H9 (cell line): ENCODE measurements at regions not wholly inside any gene's neighbourhood (a gene's known extent, or its start where the extent isn't known, plus 50 kb on each side); places are given as distances from the start of the nearest gene placed in this dataset.

Experiments
- DNase-seq: peaks from one replicate; pipeline ENCODE4 v3.0.0-alpha.2; 2017
- H2AFZ ChIP-seq: one replicate; pipeline ENCODE4 v1.6.1; 2013; ENCODE audit warnings: mild to moderate bottlenecking, low read length, control low read depth, moderate library complexity
- H2AK5ac ChIP-seq: 2 replicates; pipeline ENCODE4 v1.6.1; 2013; ENCODE audit warnings: low read length, control low read depth, mixed read lengths; ENCODE audit not compliant: insufficient read length
- H2BK120ac ChIP-seq: one replicate; pipeline ENCODE4 v1.6.1; 2013; ENCODE audit warnings: low read depth, mild to moderate bottlenecking, low read length, control low read depth, inconsistent platforms; ENCODE audit not compliant: poor library complexity, severe bottlenecking
- H2BK12ac ChIP-seq: 2 replicates; pipeline ENCODE4 v1.6.1; 2013; ENCODE audit warnings: low read length, control low read depth, mixed read lengths, low read depth; ENCODE audit not compliant: insufficient read length
- H2BK15ac ChIP-seq: 2 replicates; pipeline ENCODE4 v1.6.1; 2013; ENCODE audit warnings: low read depth, low read length, control low read depth
- H2BK20ac ChIP-seq: one replicate; pipeline ENCODE4 v1.6.1; 2013; ENCODE audit warnings: low read depth, mild to moderate bottlenecking, low read length, control low read depth, inconsistent platforms; ENCODE audit not compliant: poor library complexity, severe bottlenecking
- H2BK5ac ChIP-seq: 2 replicates; pipeline ENCODE4 v1.6.1; 2013; ENCODE audit warnings: low read length, control low read depth, mixed read lengths; ENCODE audit not compliant: insufficient read length
- H3K14ac ChIP-seq: 2 replicates; pipeline ENCODE4 v1.6.1; 2013; ENCODE audit warnings: low read length, control low read depth; ENCODE audit not compliant: insufficient read depth
- H3K18ac ChIP-seq: 2 replicates; pipeline ENCODE4 v1.6.1; 2013; ENCODE audit warnings: low read depth, mild to moderate bottlenecking, mixed read lengths, low read length, control low read depth; ENCODE audit not compliant: insufficient read length
- H3K23ac ChIP-seq: 2 replicates; pipeline ENCODE4 v1.6.1; 2013; ENCODE audit warnings: low read length, control low read depth, mixed read lengths, low read depth; ENCODE audit not compliant: insufficient read length
- H3K23me2 ChIP-seq: 2 replicates; pipeline ENCODE4 v1.6.1; 2013; ENCODE audit warnings: low read depth, mild to moderate bottlenecking, mixed read lengths, low read length, control low read depth; ENCODE audit not compliant: insufficient read length, poor library complexity, severe bottlenecking
- H3K27ac ChIP-seq: 2 replicates; pipeline ENCODE4 v1.5.1; 2013; ENCODE audit warnings: low read length, control low read depth, mixed read lengths, low read depth; ENCODE audit not compliant: insufficient read length
- H3K27me3 ChIP-seq: 2 replicates; pipeline ENCODE4 v1.6.1; 2013; ENCODE audit warnings: low read length, control low read depth, inconsistent platforms; ENCODE audit not compliant: insufficient read depth
- H3K4ac ChIP-seq: 2 replicates; pipeline ENCODE4 v1.6.1; 2013; ENCODE audit warnings: low read depth, mild to moderate bottlenecking, control low read depth, inconsistent platforms, low read length, moderate library complexity
- H3K4me1 ChIP-seq: 2 replicates; pipeline ENCODE4 v1.6.1; 2013; ENCODE audit warnings: low read length, control low read depth, inconsistent platforms; ENCODE audit not compliant: insufficient read depth
- H3K4me2 ChIP-seq: 2 replicates; pipeline ENCODE4 v1.6.1; 2013; ENCODE audit warnings: low read length, control low read depth, mixed read lengths; ENCODE audit not compliant: insufficient read length, insufficient read depth
- H3K56ac ChIP-seq: 2 replicates; pipeline ENCODE4 v1.6.1; 2013; ENCODE audit warnings: low read depth, mild to moderate bottlenecking, mixed read lengths, low read length, control low read depth; ENCODE audit not compliant: insufficient read length
- H3K79me1 ChIP-seq: 2 replicates; pipeline ENCODE4 v1.6.1; 2013; ENCODE audit warnings: low read depth, mild to moderate bottlenecking, moderate library complexity, low read length, control low read depth, inconsistent platforms; ENCODE audit not compliant: insufficient read depth, poor library complexity, severe bottlenecking
- H3K79me2 ChIP-seq: 2 replicates; pipeline ENCODE4 v1.6.1; 2013; ENCODE audit warnings: low read length, control low read depth, inconsistent platforms; ENCODE audit not compliant: insufficient read depth
- H3K9ac ChIP-seq: 2 replicates; pipeline ENCODE4 v1.6.1; 2013; ENCODE audit warnings: low read length, control low read depth, mixed read lengths; ENCODE audit not compliant: insufficient read length; ENCODE audit errors: extremely low read depth
- H3K9me3 ChIP-seq: one replicate; pipeline ENCODE4 v1.6.1; 2013; ENCODE audit warnings: low read depth, low read length, inconsistent platforms; ENCODE audit not compliant: control insufficient read depth
- H3T11ph ChIP-seq: one replicate; pipeline ENCODE4 v1.6.1; 2013; ENCODE audit warnings: mild to moderate bottlenecking, low read length, control low read depth, inconsistent platforms
- H4K20me1 ChIP-seq: one replicate; pipeline ENCODE4 v1.6.1; 2013; ENCODE audit not compliant: control insufficient read depth, insufficient read length, insufficient read depth
- H4K5ac ChIP-seq: 2 replicates; pipeline ENCODE4 v1.6.1; 2013; ENCODE audit warnings: low read depth, mild to moderate bottlenecking, mixed read lengths, low read length, control low read depth; ENCODE audit not compliant: insufficient read length
- H4K8ac ChIP-seq: replicated peaks from 2 replicates; pipeline ENCODE4 v1.6.1; 2013; ENCODE audit warnings: low read length, control low read depth, mixed read lengths, low read depth; ENCODE audit not compliant: insufficient read length
- H4K91ac ChIP-seq: 2 replicates; pipeline ENCODE4 v1.6.1; 2013; ENCODE audit warnings: low read depth, mild to moderate bottlenecking, moderate library complexity, mixed read lengths, low read length, control low read depth; ENCODE audit not compliant: insufficient read length
- H3K27ac Mint-ChIP-seq, 3 experiments: 2 replicates in 2 of 3; 3 replicates in 1 of 3; pipeline ENCODE4 v1.8.0; 2020 to 2021; ENCODE audit warnings: mixed read lengths in 3 of 3, mild to moderate bottlenecking in 1 of 3, moderate library complexity in 1 of 3
- H3K27me3 Mint-ChIP-seq: 2 replicates; pipeline ENCODE4 v1.8.0; 2021; ENCODE audit warnings: low read depth, mild to moderate bottlenecking, moderate library complexity, mixed read lengths
- H3K36me3 Mint-ChIP-seq, 3 experiments: 2 replicates in 2 of 3; 3 replicates in 1 of 3; pipeline ENCODE4 v1.8.0; 2020 to 2021; ENCODE audit warnings: low read depth in 3 of 3, mixed read lengths in 3 of 3; ENCODE audit not compliant: insufficient read depth in 1 of 3
- H3K4me1 Mint-ChIP-seq, 2 experiments: 2 replicates each; pipeline ENCODE4 v1.8.0; 2020; ENCODE audit warnings: mixed read lengths in 2 of 2
- H3K4me3 Mint-ChIP-seq, 2 experiments: 2 replicates in 1 of 2; 3 replicates in 1 of 2; pipeline ENCODE4 v1.8.0; 2020 to 2021; ENCODE audit warnings: mild to moderate bottlenecking in 2 of 2, mixed read lengths in 2 of 2, moderate library complexity in 1 of 2
- H3K9me3 Mint-ChIP-seq, 2 experiments: 2 replicates in 1 of 2; 3 replicates in 1 of 2; pipeline ENCODE4 v1.8.0; 2020; ENCODE audit warnings: mild to moderate bottlenecking in 2 of 2, mixed read lengths in 2 of 2, moderate library complexity in 1 of 2
- CTCF ChIP-seq: fragments of 200-600 bp; sonication (generic); conservative IDR thresholded peaks from 3 replicates; pipeline ENCODE4 v1.8.0; 2021; ENCODE audit warnings: antibody characterized with exemption, mild to moderate bottlenecking
- WGBS: extraction: QIAGEN DNeasy Blood & Tissue Kit; methylation state at CpG from one replicate; pipeline ENCODE4 v1.1.7; 2013; ENCODE audit warnings: missing lambda C conversion rate, low lambda C conversion rate, mixed read lengths; ENCODE audit not compliant: insufficient read length; ENCODE audit errors: extremely low coverage; 5-methylcytosine and 5-hydroxymethylcytosine counted together

GRCh38 chr3:59186725-59187124 is 136.9 kb upstream of the CFAP20DC start:
- Histone ChIP-seq H2BK12ac (no peak overlapping the region), H3K27ac (no peak overlapping the region), H4K8ac (no peak overlapping the region), H2BK120ac (no peak overlapping the region), H3K9me3 (no peaks in the 10 kb centered on the region), H4K91ac (no peak overlapping the region), H3K4ac (no peak overlapping the region), H3K4me2 (no peak overlapping the region), H2BK20ac (no peak overlapping the region), H3K14ac (no peak overlapping the region), H3K23ac (no peak overlapping the region), H3K9ac (no peak overlapping the region), H3K23me2 (no peaks in the 10 kb centered on the region), H4K5ac (no peak overlapping the region), H3K56ac (no peak overlapping the region), H3K4me1 (no peaks in the 10 kb centered on the region), H3K79me2 (no peaks in the 10 kb centered on the region), H3K79me1 (no peaks in the 10 kb centered on the region), H3T11ph (no peak overlapping the region), H2AK5ac (no peak overlapping the region), H4K20me1 (no peaks in the 10 kb centered on the region), H3K18ac (no peak overlapping the region), H2BK15ac (no peak overlapping the region), H2AFZ (no peak overlapping the region), H2BK5ac (no peak overlapping the region), H3K27me3 (no peaks in the 10 kb centered on the region)
- Mint-ChIP-seq H3K27ac (no peak overlapping the region), H3K9me3 (peaks cover 0 to 3% of the 10 kb centered on the region in 2 experiments; a peak in 1 of 5 replicates), H3K36me3 (peaks cover 0 to 4% (median 0%) of the 10 kb centered on the region in 3 experiments; a peak in 1 of 7 replicates), H3K27me3 (no peaks in the 10 kb centered on the region), H3K4me1 (peaks cover 35 to 38% of the 10 kb centered on the region in 2 experiments), H3K4me3 (no peak overlapping the region)
- WGBS = no CpG with 5 or more reads among the region's 1 CpG
- DNase-seq = no peak
- no peak for TF ChIP-seq CTCF
